Epithelial cell of proximal tubule (primary cell): ENCODE measurements at regions not wholly inside any gene's neighbourhood (a gene's known extent, or its start where the extent isn't known, plus 50 kb on each side); places are given as distances from the start of the nearest gene placed in this dataset.

Experiments used
- DNase-seq: peaks from one replicate; pipeline ENCODE4 v3.0.0-alpha.2; 2011; ENCODE audit warnings: low read depth
- H3K4me3 ChIP-seq: 2 replicates; pipeline ENCODE4 v1.5.1; 2011; ENCODE audit warnings: low read depth, mild to moderate bottlenecking, low read length
- CTCF ChIP-seq: conservative IDR thresholded peaks from 2 replicates; pipeline ENCODE4 v1.5.1; 2012; ENCODE audit warnings: low read depth, mild to moderate bottlenecking, low read length

DNA sequence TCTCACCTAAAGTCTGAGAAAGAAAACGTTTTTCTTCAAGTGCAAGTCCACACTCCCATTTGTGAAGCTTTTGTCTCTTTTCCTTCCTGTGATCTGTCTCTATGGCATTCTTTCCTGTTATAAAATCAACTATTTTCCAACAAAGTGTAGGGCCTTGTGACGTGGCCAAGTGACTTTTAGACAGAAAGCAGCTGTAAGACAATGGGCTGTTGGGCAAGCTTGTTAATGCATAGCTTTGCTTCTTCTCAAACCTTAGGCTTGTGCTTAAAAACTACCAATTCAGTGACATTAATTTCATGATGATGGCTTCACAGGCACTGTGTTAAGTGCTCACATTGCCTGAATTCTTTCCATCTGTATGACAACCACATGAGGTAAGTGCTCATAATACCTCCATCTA is 83.5 kb downstream of the VCY1B start:
- no peak for TF ChIP-seq CTCF
- no peak for DNase-seq
- no peak overlapping the region for H3K4me3 ChIP-seq

DNA sequence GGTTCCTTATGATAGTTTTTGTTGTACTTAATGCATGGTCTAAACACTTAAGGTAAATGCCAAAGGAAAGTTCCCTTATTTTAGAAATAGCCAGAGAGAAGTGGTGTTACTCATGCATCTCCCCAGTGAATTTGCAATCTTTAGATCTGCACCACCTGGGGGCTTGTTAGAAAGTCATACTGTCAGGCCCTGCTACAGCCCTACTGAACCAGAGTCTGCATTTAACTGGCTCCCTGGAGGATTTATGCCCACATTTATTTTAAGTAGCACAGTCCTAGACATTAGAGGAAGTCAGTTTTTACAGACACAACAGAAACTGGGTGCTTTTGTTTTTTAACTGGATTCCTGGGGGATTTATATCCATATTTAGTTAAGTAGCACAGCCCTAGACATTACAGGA is 89.6 kb downstream of the VCY1B start:
- no peak overlapping the region for H3K4me3 ChIP-seq
- DNase-seq: no peak
- TF ChIP-seq CTCF: no peak

DNA sequence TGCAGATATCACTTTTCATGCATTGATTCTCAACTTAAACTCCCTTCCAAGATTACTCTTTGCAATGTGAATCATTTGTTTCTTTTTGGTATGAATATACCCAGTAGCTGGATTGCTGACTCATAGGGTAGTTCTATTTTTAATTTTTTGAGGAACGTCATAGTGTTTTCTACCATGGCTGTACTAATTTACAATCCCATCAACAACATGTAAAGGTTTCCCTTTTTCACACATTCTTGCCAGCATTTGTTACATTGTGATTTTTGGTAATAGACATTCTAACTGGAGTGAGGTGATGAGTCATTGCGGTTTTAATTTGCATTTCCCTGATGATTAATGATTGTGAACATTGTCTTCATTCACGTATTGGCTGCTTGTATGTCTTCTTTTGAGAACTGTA is 126.7 kb downstream of the VCY1B start:
- DNase-seq: no peak
- no peak for TF ChIP-seq CTCF
- H3K4me3 ChIP-seq: no peak overlapping the region

DNA sequence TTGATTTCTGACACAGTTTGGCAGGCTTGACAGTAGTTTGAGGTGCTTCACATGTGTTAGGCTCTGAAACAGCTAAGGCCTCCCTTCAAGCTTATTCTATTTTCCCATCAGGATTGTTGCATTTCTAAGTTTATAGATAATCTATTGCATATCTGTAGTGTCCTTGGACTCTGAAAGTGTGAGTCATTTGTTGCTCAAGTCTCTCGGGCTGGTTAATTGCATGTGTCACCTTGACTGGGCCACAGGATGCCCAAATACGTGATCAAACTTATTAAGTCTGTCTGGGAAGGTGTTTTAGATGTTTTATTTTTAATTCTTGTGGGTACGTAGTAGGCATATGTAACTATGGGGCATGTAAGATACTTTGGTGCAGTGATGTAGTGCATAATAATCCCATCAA is 166.0 kb downstream of the VCY1B start:
- DNase-seq: no peak
- no peak for TF ChIP-seq CTCF
- H3K4me3 ChIP-seq: no peak overlapping the region

- no peak for TF ChIP-seq CTCF
- no peak overlapping the region for H3K4me3 ChIP-seq
- DNase-seq: no peak
Observed at GRCh38 chrY:14231703-14232102, 175.7 kb downstream of the VCY1B start.

DNA sequence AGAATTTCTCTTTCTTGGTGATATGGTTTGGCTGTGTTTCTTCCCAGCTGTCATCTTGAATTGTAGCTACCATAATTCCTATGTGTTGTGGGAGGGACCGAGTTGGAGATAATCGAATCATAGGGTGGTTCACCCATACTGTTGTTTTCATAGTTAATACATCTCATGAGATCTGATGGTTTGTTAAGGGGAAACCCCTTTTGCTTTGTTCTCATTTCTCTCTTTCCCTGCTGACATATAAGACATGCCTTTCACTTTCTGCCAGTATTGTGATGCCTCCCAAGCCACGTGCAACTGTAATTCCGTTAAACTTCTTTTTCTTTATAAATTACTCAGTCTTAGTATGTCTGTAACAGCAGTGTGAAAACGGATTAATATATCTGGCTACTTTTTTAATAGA is 179.0 kb downstream of the VCY1B start:
- no peak overlapping the region for H3K4me3 ChIP-seq
- DNase-seq: no peak
- TF ChIP-seq CTCF: no peak

DNA sequence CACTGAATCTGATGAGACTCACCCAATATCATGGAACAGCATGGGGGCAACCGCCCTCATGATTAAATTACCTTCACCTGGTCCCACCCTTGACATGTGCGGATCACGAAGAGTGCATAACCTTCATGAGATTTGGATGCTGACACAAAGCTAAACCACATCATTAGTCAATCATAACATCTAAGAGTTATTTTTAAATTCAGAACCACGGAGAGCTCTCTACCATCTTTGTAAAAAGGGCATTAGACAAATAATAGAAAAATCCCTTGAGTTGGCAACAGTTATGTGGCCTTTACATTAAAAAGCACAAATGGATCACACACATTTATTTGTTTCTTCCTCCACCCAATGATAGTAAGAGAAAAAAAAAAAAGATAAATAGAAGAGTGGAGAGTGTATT is 182.2 kb downstream of the VCY1B start:
- DNase-seq: no peak
- TF ChIP-seq CTCF: no peak
- H3K4me3 ChIP-seq: no peak overlapping the region
